HEK293T (cell line): ENCODE measurements at regions not wholly inside any gene's neighbourhood (a gene's known extent, or its start where the extent isn't known, plus 50 kb on each side); places are given as distances from the start of the nearest gene placed in this dataset.

Experiments
- CTCF ChIA-PET: fragments of 350-600 bp; formaldehyde crosslinking; extraction: SDS; loops from one replicate; lab custom pipeline; 2021; ENCODE audit warnings: antibody characterized with exemption, inconsistent platforms; lab: Yijun Ruan, JAX
- POLR2A ChIA-PET: fragments of 350-600 bp; formaldehyde crosslinking; extraction: SDS; loops from one replicate; lab custom pipeline; 2020; ENCODE audit warnings: antibody characterized with exemption, inconsistent platforms; lab: Yijun Ruan, JAX
- DNase-seq: peaks from one replicate; pipeline ENCODE4 v3.0.0; 2012; ENCODE audit warnings: mixed read lengths; ENCODE audit errors: extremely low spot score
- ARNT ChIP-seq: fragments of 450-650 bp; IDR thresholded peaks from 2 replicates; pipeline ENCODE4 v1.6.1; 2017; ENCODE audit warnings: mild to moderate bottlenecking
- BHLHE40 ChIP-seq: fragments of 450-650 bp; IDR thresholded peaks from 2 replicates; pipeline ENCODE4 v1.6.1; 2016; ENCODE audit warnings: mild to moderate bottlenecking, moderate library complexity, borderline replicate concordance
- CTBP1 ChIP-seq: fragments of 450-650 bp; IDR thresholded peaks from 2 replicates; pipeline ENCODE4 v1.6.1; 2016; ENCODE audit warnings: borderline replicate concordance
- ELF4 ChIP-seq: fragments of 450-650 bp; IDR thresholded peaks from 2 replicates; pipeline ENCODE4 v1.6.1; 2017; ENCODE audit warnings: antibody characterized with exemption
- FOXA1 ChIP-seq: fragments of 450-650 bp; IDR thresholded peaks from 2 replicates; pipeline ENCODE4 v1.6.1; 2016; ENCODE audit warnings: mild to moderate bottlenecking
- FOXK2 ChIP-seq: fragments of 450-650 bp; IDR thresholded peaks from 2 replicates; pipeline ENCODE4 v1.6.1; 2016; ENCODE audit warnings: mild to moderate bottlenecking
- FOXM1 ChIP-seq: fragments of 450-650 bp; IDR thresholded peaks from 2 replicates; pipeline ENCODE4 v1.6.1; 2017; ENCODE audit warnings: mild to moderate bottlenecking, borderline replicate concordance
- HDGF ChIP-seq: fragments of 450-650 bp; IDR thresholded peaks from 2 replicates; pipeline ENCODE4 v1.6.1; 2017; ENCODE audit warnings: antibody characterized with exemption, borderline replicate concordance
- L3MBTL2 ChIP-seq: fragments of 450-650 bp; conservative IDR thresholded peaks from 2 replicates; pipeline ENCODE4 v1.6.1; 2016; ENCODE audit warnings: mild to moderate bottlenecking
- LEF1 ChIP-seq: fragments of 450-650 bp; IDR thresholded peaks from 2 replicates; pipeline ENCODE4 v1.6.1; 2017; ENCODE audit warnings: mild to moderate bottlenecking, borderline replicate concordance
- NFRKB ChIP-seq: fragments of 450-650 bp; IDR thresholded peaks from 2 replicates; pipeline ENCODE4 v1.6.1; 2016; ENCODE audit warnings: mild to moderate bottlenecking, moderate library complexity
- SP1 ChIP-seq: fragments of 450-650 bp; IDR thresholded peaks from 2 replicates; pipeline ENCODE4 v1.6.1; 2017
- SUZ12 ChIP-seq: fragments of 450-650 bp; IDR thresholded peaks from 2 replicates; pipeline ENCODE4 v1.6.1; 2016; ENCODE audit warnings: mild to moderate bottlenecking
- TARDBP ChIP-seq: fragments of 450-650 bp; IDR thresholded peaks from 2 replicates; pipeline ENCODE4 v1.6.1; 2016
- ZNF384 ChIP-seq: fragments of 450-650 bp; IDR thresholded peaks from 2 replicates; pipeline ENCODE4 v1.6.1; 2016
- TF ChIP-seq, protein P1 (sequence below): fragments of 450-650 bp; IDR thresholded peaks from 2 replicates; pipeline ENCODE4 v1.6.1; 2016

GRCh38 chr5:158303883-158304282 lies 444.9 kb upstream of the CLINT1 start:
- no peak for DNase-seq
- POLR2A ChIA-PET, result no interaction called here
- TF ChIP-seq L3MBTL2 (no peak), FOXM1 (no peak), CTBP1 (no peak), ZNF384 (no peak), HDGF (no peak), TARDBP (no peak), SP1 (no peak), ARNT (no peak), SUZ12 (no peak), NFRKB (no peak), FOXK2 (no peak), BHLHE40 (no peak), ELF4 (no peak), FOXA1 (no peak), LEF1 (no peak)
- TF ChIP-seq, protein P1, sequence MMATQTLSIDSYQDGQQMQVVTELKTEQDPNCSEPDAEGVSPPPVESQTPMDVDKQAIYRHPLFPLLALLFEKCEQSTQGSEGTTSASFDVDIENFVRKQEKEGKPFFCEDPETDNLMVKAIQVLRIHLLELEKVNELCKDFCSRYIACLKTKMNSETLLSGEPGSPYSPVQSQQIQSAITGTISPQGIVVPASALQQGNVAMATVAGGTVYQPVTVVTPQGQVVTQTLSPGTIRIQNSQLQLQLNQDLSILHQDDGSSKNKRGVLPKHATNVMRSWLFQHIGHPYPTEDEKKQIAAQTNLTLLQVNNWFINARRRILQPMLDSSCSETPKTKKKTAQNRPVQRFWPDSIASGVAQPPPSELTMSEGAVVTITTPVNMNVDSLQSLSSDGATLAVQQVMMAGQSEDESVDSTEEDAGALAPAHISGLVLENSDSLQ, result no peak
- CTCF ChIA-PET, result no interaction called here

DNA sequence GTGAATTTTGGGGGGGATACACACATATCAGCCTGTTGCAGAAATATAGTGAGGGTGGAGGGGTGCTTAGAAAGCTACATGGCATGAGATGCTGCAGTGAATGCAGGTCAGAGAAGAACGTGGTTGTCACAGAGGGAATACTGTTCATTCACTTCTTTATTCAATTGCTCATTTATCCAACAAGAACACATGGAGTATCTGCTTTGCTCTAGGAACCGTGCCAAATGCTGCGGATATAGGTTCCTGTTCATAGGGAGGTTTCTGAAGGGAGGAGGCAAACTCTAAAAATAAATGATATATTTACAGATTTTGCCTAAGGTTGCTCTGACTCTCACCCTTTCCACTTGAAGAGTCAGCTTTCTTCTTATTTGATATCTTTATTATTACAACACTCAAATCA lies 444.3 kb upstream of the CLINT1 start:
- POLR2A ChIA-PET, result no interaction called here
- CTCF ChIA-PET, result no interaction called here
- no peak for DNase-seq
- TF ChIP-seq LEF1 (no peak), ZNF384 (no peak), L3MBTL2 (no peak), TARDBP (no peak), CTBP1 (no peak), ARNT (no peak), FOXM1 (no peak)

- TF ChIP-seq FOXM1 (no peak), ARNT (no peak), CTBP1 (no peak), TARDBP (no peak), HDGF (no peak), L3MBTL2 (no peak), ZNF384 (no peak), BHLHE40 (no peak), ELF4 (no peak), SUZ12 (no peak), FOXK2 (no peak), LEF1 (no peak), SP1 (no peak), FOXA1 (no peak), NFRKB (no peak)
- TF ChIP-seq, protein P1, result no peak
- ChIA-PET CTCF (no interaction called here), POLR2A (no interaction called here)
- no peak for DNase-seq
These were observed 443.1 kb upstream of the CLINT1 start for GRCh38 chr5:158302029-158302428.

- DNase-seq, result no peak
- POLR2A ChIA-PET, result no interaction called here
- TF ChIP-seq FOXM1 (no peak), SP1 (no peak), NFRKB (no peak), BHLHE40 (no peak), SUZ12 (no peak), LEF1 (no peak), L3MBTL2 (no peak), CTBP1 (no peak), TARDBP (no peak)
- CTCF ChIA-PET, result no interaction called here
These were observed 442.2 kb upstream of the CLINT1 start for GRCh38 chr5:158301186-158301585.

DNA sequence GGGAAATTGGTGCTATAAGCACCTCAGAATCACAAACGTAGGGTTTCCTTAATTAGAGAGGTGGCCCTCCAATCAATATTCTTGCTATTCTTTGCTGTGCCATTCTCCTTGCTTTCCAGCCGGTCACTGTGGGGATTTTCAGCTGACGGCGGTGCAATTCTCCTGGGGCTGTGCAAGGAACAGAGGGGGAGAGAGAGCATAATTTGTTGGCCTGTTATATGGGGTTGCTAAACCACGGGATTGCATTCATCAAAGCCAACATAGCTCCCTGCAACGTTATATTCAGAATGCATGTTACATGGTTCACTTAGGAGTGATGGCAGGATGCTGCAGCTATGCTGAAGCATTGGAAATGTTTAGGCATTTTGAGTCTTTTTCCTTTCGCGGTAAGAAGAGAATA lies 441.3 kb upstream of the CLINT1 start:
- TF ChIP-seq CTBP1, result no peak
- TF ChIP-seq FOXA1, result no peak
- no peak for TF ChIP-seq SP1
- TF ChIP-seq FOXM1, result no peak
- TF ChIP-seq SUZ12, result no peak
- no peak for TF ChIP-seq L3MBTL2
- ChIA-PET CTCF (no interaction called here), POLR2A (no interaction called here)
- DNase-seq, result no peak

GRCh38 chr5:158297002-158297527 lies 438.1 kb upstream of the CLINT1 start:
- POLR2A ChIA-PET, result no interaction called here
- CTCF ChIA-PET, result no interaction called here
- no peak for DNase-seq

More at GRCh38 chr5:158297002-158297527, 438.1 kb upstream of the CLINT1 start:
- TF ChIP-seq TARDBP, result no peak
- TF ChIP-seq FOXM1, result no peak
- TF ChIP-seq, protein P1, result no peak
- no peak for TF ChIP-seq ZNF384
- TF ChIP-seq SP1, result no peak
- no peak for TF ChIP-seq FOXK2
- no peak for TF ChIP-seq SUZ12
- TF ChIP-seq LEF1, result no peak
- TF ChIP-seq FOXA1, result no peak
- TF ChIP-seq ARNT, result no peak
- no peak for TF ChIP-seq HDGF
- no peak for TF ChIP-seq L3MBTL2
- TF ChIP-seq NFRKB, result no peak
